Karpas-422 (cell line): ENCODE measurements at regions not wholly inside any gene's neighbourhood (a gene's known extent, or its start where the extent isn't known, plus 50 kb on each side); places are given as distances from the start of the nearest gene placed in this dataset.
"Not testable (repeated sequence)": the region's sequence is repeated elsewhere in the genome, so short reads cannot be mapped to it uniquely, and the experiment has no call there.

Experiments
- DNase-seq: peaks from one replicate; pipeline ENCODE4 v3.0.0-alpha.2; 2015
- H2AFZ ChIP-seq: fragments of 200-600 bp; sonication (generic); 2 replicates; pipeline ENCODE4 v1.6.1; 2014; ENCODE audit warnings: antibody characterized with exemption, low read length, mixed read lengths
- H3K27ac ChIP-seq: fragments of 200-600 bp; sonication (generic); 2 replicates; pipeline ENCODE4 v1.5.1; 2014; ENCODE audit warnings: mild to moderate bottlenecking, low read length, moderate library complexity
- H3K27me3 ChIP-seq: fragments of 200-600 bp; sonication (generic); 2 replicates; pipeline ENCODE4 v1.6.1; 2014; ENCODE audit warnings: low read length, mixed read lengths
- H3K36me3 ChIP-seq: fragments of 200-600 bp; sonication (generic); 2 replicates; pipeline ENCODE4 v1.6.1; 2014; ENCODE audit warnings: low read length, mixed read lengths; ENCODE audit not compliant: insufficient read depth
- H3K4me1 ChIP-seq: fragments of 200-600 bp; sonication (generic); 2 replicates; pipeline ENCODE4 v1.6.1; 2014; ENCODE audit warnings: mild to moderate bottlenecking, low read length, mixed read lengths
- H3K4me2 ChIP-seq: fragments of 200-600 bp; sonication (generic); 2 replicates; pipeline ENCODE4 v1.6.1; 2014; ENCODE audit warnings: low read length, low read depth, mild to moderate bottlenecking; ENCODE audit not compliant: poor library complexity, severe bottlenecking
- H3K4me3 ChIP-seq: fragments of 200-600 bp; sonication (generic); 2 replicates; pipeline ENCODE4 v1.5.1; 2014; ENCODE audit warnings: mild to moderate bottlenecking, antibody characterized with exemption, low read length, mixed read lengths
- H3K79me2 ChIP-seq: fragments of 200-600 bp; sonication (generic); 2 replicates; pipeline ENCODE4 v1.6.1; 2014; ENCODE audit warnings: mild to moderate bottlenecking, low read length, mixed read lengths
- H3K9ac ChIP-seq: fragments of 200-600 bp; sonication (generic); 2 replicates; pipeline ENCODE4 v1.6.0; 2014; ENCODE audit warnings: low read length
- H3K9me2 ChIP-seq: fragments of 200-600 bp; sonication (generic), shearing (Covaris generic); replicated peaks from 2 replicates; pipeline ENCODE4 v1.6.0; 2014; ENCODE audit warnings: mild to moderate bottlenecking, low read length, moderate library complexity; ENCODE audit not compliant: insufficient read depth
- H3K9me3 ChIP-seq: fragments of 300-700, 200-600 bp; sonication (generic); 2 replicates; pipeline ENCODE4 v1.6.1; 2014; ENCODE audit warnings: low read length, mixed read lengths
- H4K20me1 ChIP-seq: fragments of 200-600 bp; sonication (generic); 2 replicates; pipeline ENCODE4 v1.6.1; 2014; ENCODE audit warnings: mild to moderate bottlenecking, antibody characterized with exemption, low read length, low read depth; ENCODE audit not compliant: insufficient read depth

- H3K4me3 ChIP-seq, result no peak overlapping the region
- no peaks in the 10 kb centered on the region for H3K27me3 ChIP-seq
- no peaks in the 10 kb centered on the region for H3K36me3 ChIP-seq
- H4K20me1 ChIP-seq, result no peaks in the 10 kb centered on the region
- H3K4me2 ChIP-seq, result no peak overlapping the region
- no peak overlapping the region for H3K9ac ChIP-seq
- H3K79me2 ChIP-seq, result no peaks in the 10 kb centered on the region
- peaks cover 4% of the 10 kb centered on the region for H3K9me3 ChIP-seq
- H3K9me2 ChIP-seq, result no peaks in the 10 kb centered on the region
- no peak overlapping the region for H3K27ac ChIP-seq
- H2AFZ ChIP-seq, result no peak overlapping the region
- H3K4me1 ChIP-seq, result peaks cover 9% of the 10 kb centered on the region
- DNase-seq, result peak; percentile 29
Measured at GRCh38 chr2:54042897-54043620, 72.3 kb upstream of the PSME4 start.

- no peak overlapping the region for H3K4me2 ChIP-seq
- H3K79me2 ChIP-seq, result no peaks in the 10 kb centered on the region
- no peak overlapping the region for H2AFZ ChIP-seq
- H3K9me2 ChIP-seq, result no peaks in the 10 kb centered on the region
- H3K36me3 ChIP-seq, result no peaks in the 10 kb centered on the region
- H3K27ac ChIP-seq, result no peak overlapping the region
- DNase-seq, result peak; percentile 27
- no peaks in the 10 kb centered on the region for H4K20me1 ChIP-seq
- H3K4me1 ChIP-seq, result peaks cover 7% of the 10 kb centered on the region
- H3K27me3 ChIP-seq, result no peaks in the 10 kb centered on the region
- H3K9ac ChIP-seq, result no peak overlapping the region
- peaks cover 4% of the 10 kb centered on the region for H3K9me3 ChIP-seq
- H3K4me3 ChIP-seq, result no peak overlapping the region
Measured at GRCh38 chr2:54042341-54042740, 71.5 kb upstream of the PSME4 start.

DNA sequence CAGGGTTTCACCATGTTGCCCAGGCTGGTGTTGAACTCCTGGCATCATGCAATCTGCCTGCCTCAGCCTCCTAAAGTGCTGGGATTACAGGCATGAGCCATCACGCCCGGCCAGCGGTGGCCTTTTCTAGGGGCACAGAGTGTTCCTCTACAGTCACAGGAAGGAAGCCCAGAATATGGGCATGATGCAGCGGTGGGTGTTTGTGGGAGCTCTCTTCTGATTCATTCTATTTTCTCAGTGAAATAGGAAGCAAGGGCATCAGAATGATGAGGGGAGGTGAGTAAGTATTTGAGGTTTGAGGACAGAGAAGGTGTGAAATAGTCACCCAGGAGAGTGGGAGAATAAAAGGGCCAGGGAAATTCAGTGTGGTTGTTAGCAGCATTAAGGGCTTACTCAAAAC, 70.3 kb upstream of the PSME4 start:
- Histone ChIP-seq H3K9me3 (peaks cover 4% of the 10 kb centered on the region), H2AFZ (no peak overlapping the region), H3K27me3 (no peaks in the 10 kb centered on the region), H3K79me2 (no peaks in the 10 kb centered on the region), H3K9ac (no peak overlapping the region), H3K4me2 (no peak overlapping the region), H4K20me1 (no peaks in the 10 kb centered on the region), H3K36me3 (no peaks in the 10 kb centered on the region), H3K9me2 (no peaks in the 10 kb centered on the region), H3K4me3 (no peak overlapping the region), H3K27ac (no peak overlapping the region), H3K4me1 (no peaks in the 10 kb centered on the region)
- DNase-seq, result no peak

DNA sequence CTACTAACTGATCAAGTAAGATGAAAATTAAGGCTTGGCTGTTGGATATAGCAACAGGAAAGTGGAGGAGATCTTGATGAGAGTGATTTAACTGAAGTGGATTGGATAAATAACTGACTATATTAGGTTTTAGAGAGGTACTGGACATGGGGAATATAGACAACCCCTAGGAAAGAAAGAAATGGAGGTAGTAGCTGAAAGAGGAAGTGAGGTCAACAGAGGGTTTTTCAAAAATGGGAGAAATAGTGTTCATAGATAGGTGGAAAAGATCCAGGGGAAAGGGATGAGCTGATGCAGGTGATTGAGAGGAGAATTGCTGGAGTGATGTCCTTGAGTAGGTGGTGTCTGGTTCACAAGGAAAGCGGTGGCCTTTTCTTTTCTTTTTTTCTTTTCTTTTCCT, 69.9 kb upstream of the PSME4 start:
- no peaks in the 10 kb centered on the region for H3K27me3 ChIP-seq
- H3K9me3 ChIP-seq, result peaks cover 4% of the 10 kb centered on the region
- H2AFZ ChIP-seq, result no peak overlapping the region
- no peak overlapping the region for H3K4me3 ChIP-seq
- DNase-seq, result peak; percentile 27
- no peaks in the 10 kb centered on the region for H4K20me1 ChIP-seq
- no peak overlapping the region for H3K9ac ChIP-seq
- H3K79me2 ChIP-seq, result no peaks in the 10 kb centered on the region
- no peaks in the 10 kb centered on the region for H3K9me2 ChIP-seq
- no peak overlapping the region for H3K4me2 ChIP-seq
- H3K4me1 ChIP-seq, result no peaks in the 10 kb centered on the region
- no peaks in the 10 kb centered on the region for H3K36me3 ChIP-seq
- no peak overlapping the region for H3K27ac ChIP-seq

- no peak overlapping the region for H3K4me2 ChIP-seq
- H4K20me1 ChIP-seq, result no peaks in the 10 kb centered on the region
- H3K27ac ChIP-seq, result no peak overlapping the region
- no peaks in the 10 kb centered on the region for H3K36me3 ChIP-seq
- peak; percentile 31 for DNase-seq
- peaks cover 3% of the 10 kb centered on the region for H3K9me3 ChIP-seq
- no peak overlapping the region for H3K4me3 ChIP-seq
- no peaks in the 10 kb centered on the region for H3K9me2 ChIP-seq
- no peaks in the 10 kb centered on the region for H3K27me3 ChIP-seq
- no peaks in the 10 kb centered on the region for H3K79me2 ChIP-seq
- H2AFZ ChIP-seq, result no peak overlapping the region
- no peaks in the 10 kb centered on the region for H3K4me1 ChIP-seq
- H3K9ac ChIP-seq, result no peak overlapping the region
Measured at GRCh38 chr2:54040250-54040649, 69.5 kb upstream of the PSME4 start.

GRCh38 chr2:54038835-54039234, 68.0 kb upstream of the PSME4 start:
- peak; percentile 21 for DNase-seq
- Histone ChIP-seq H3K9me3 (no peaks in the 10 kb centered on the region), H4K20me1 (no peaks in the 10 kb centered on the region), H2AFZ (no peak overlapping the region), H3K79me2 (no peaks in the 10 kb centered on the region), H3K9ac (no peak overlapping the region), H3K4me3 (no peak overlapping the region), H3K4me1 (no peaks in the 10 kb centered on the region), H3K4me2 (no peak overlapping the region), H3K36me3 (no peaks in the 10 kb centered on the region), H3K27ac (no peak overlapping the region), H3K27me3 (no peaks in the 10 kb centered on the region), H3K9me2 (no peaks in the 10 kb centered on the region)

DNA sequence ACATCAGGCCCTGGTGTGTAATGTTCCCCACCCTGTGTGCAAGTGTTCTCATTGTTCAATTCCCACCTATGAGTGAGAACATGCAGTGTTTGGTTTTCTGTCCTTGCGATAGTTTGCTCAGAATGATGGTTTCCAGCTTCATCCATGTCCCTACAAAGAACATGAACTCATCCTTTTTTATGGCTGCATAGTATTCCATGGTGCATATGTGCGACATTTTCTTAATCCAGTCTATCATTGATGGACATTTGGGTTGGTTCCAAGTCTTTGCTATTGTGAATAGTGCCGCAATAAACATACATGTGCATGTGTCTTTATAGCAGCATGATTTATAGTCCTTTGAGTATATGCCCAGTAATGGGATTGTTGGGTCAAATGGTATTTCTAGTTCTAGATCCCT, 60.5 kb upstream of the PSME4 start:
- not testable (repeated sequence) for H3K9ac ChIP-seq, H3K27ac ChIP-seq, DNase-seq, H3K9me2 ChIP-seq, H3K9me3 ChIP-seq, H3K4me1 ChIP-seq, H3K79me2 ChIP-seq, H3K36me3 ChIP-seq, H3K4me2 ChIP-seq, H2AFZ ChIP-seq, H4K20me1 ChIP-seq, H3K27me3 ChIP-seq, H3K4me3 ChIP-seq

- Histone ChIP-seq H3K4me1 (no peaks in the 10 kb centered on the region), H3K4me3 (no peak overlapping the region), H3K9ac (no peak overlapping the region), H3K4me2 (no peak overlapping the region), H3K27me3 (no peaks in the 10 kb centered on the region), H3K27ac (no peak overlapping the region), H2AFZ (no peak overlapping the region), H3K36me3 (no peaks in the 10 kb centered on the region), H4K20me1 (no peaks in the 10 kb centered on the region), H3K79me2 (no peaks in the 10 kb centered on the region), H3K9me3 (no peaks in the 10 kb centered on the region), H3K9me2 (no peaks in the 10 kb centered on the region)
- DNase-seq, result no peak
Measured at GRCh38 chr2:54030806-54031205, 60.0 kb upstream of the PSME4 start.

- no peak overlapping the region for H3K27ac ChIP-seq
- no peaks in the 10 kb centered on the region for H3K27me3 ChIP-seq
- H3K9me2 ChIP-seq, result no peaks in the 10 kb centered on the region
- no peaks in the 10 kb centered on the region for H3K36me3 ChIP-seq
- no peaks in the 10 kb centered on the region for H3K79me2 ChIP-seq
- no peak overlapping the region for H2AFZ ChIP-seq
- H3K9me3 ChIP-seq, result no peaks in the 10 kb centered on the region
- no peak for DNase-seq
- no peak overlapping the region for H3K4me2 ChIP-seq
- H3K4me3 ChIP-seq, result no peak overlapping the region
- H3K9ac ChIP-seq, result no peak overlapping the region
- no peaks in the 10 kb centered on the region for H3K4me1 ChIP-seq
- H4K20me1 ChIP-seq, result no peaks in the 10 kb centered on the region
Measured at GRCh38 chr2:54030396-54030741, 59.6 kb upstream of the PSME4 start.
